Mesothelial cell of epicardium (in vitro differentiated cells): ENCODE measurements at regions not wholly inside any gene's neighbourhood (a gene's known extent, or its start where the extent isn't known, plus 50 kb on each side); places are given as distances from the start of the nearest gene placed in this dataset.

ENCODE experiments used
- DNase-seq, 2 experiments: peaks; one replicate each; pipeline ENCODE4 v3.0.0; 2021; ENCODE audit warnings: low spot score in 2 of 2; ENCODE audit not compliant: unreplicated experiment in 2 of 2
- H3K27ac Mint-ChIP-seq: 2 replicates; pipeline ENCODE4 v1.8.0; 2021; ENCODE audit warnings: mixed read lengths
- H3K27me3 Mint-ChIP-seq: 2 replicates; pipeline ENCODE4 v1.8.0; 2021; ENCODE audit warnings: low read depth, mixed read lengths
- H3K36me3 Mint-ChIP-seq: 2 replicates; pipeline ENCODE4 v1.8.0; 2021; ENCODE audit warnings: mixed read lengths
- H3K4me1 Mint-ChIP-seq: 2 replicates; pipeline ENCODE4 v1.8.0; 2021; ENCODE audit warnings: mixed read lengths
- H3K4me3 Mint-ChIP-seq: 2 replicates; pipeline ENCODE4 v1.8.0; 2021; ENCODE audit warnings: mild to moderate bottlenecking, moderate library complexity, mixed read lengths
- H3K9me3 Mint-ChIP-seq: 2 replicates; pipeline ENCODE4 v1.8.0; 2021; ENCODE audit warnings: mixed read lengths
- CTCF ChIP-seq: fragments of 200-600 bp; sonication (generic); IDR thresholded peaks from one replicate; pipeline ENCODE4 v1.5.0; 2021; ENCODE audit warnings: antibody characterized with exemption; ENCODE audit not compliant: unreplicated experiment

DNA sequence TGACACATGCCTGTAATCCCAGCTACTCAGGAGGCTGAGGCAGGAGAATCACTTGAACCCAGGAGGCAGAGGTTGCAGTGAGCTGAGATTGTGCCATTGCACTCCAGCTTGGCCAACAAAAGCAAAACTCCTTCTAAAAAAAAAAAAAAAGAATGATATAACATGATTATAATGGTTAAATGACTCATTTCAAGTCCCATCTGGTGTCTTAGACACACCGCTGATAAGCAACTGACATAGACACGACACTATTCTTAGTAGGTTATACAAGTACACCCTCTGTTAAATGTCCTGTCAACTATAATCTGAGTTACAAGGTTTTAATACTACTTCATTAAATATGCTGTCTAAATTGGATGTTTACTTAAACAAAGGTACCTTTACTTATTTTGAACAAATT lies 405.3 kb upstream of the CLINT1 start:
- H3K36me3 Mint-ChIP-seq = no peaks in the 10 kb centered on the region
- H3K4me1 Mint-ChIP-seq = peaks cover 21% of the 10 kb centered on the region
- H3K27ac Mint-ChIP-seq = no peak overlapping the region
- H3K27me3 Mint-ChIP-seq = peaks cover 3% of the 10 kb centered on the region
- DNase-seq = no peak
- no peak overlapping the region for H3K4me3 Mint-ChIP-seq
- no peaks in the 10 kb centered on the region for H3K9me3 Mint-ChIP-seq
- TF ChIP-seq CTCF = no peak

- H3K27ac Mint-ChIP-seq = no peak overlapping the region
- TF ChIP-seq CTCF = no peak
- no peaks in the 10 kb centered on the region for H3K36me3 Mint-ChIP-seq
- no peaks in the 10 kb centered on the region for H3K9me3 Mint-ChIP-seq
- H3K4me1 Mint-ChIP-seq = peaks cover 21% of the 10 kb centered on the region
- peaks cover 3% of the 10 kb centered on the region for H3K27me3 Mint-ChIP-seq
- H3K4me3 Mint-ChIP-seq = no peak overlapping the region
- DNase-seq = no peak
These were observed 402.9 kb upstream of the CLINT1 start for GRCh38 chr5:158261674-158262367.

DNA sequence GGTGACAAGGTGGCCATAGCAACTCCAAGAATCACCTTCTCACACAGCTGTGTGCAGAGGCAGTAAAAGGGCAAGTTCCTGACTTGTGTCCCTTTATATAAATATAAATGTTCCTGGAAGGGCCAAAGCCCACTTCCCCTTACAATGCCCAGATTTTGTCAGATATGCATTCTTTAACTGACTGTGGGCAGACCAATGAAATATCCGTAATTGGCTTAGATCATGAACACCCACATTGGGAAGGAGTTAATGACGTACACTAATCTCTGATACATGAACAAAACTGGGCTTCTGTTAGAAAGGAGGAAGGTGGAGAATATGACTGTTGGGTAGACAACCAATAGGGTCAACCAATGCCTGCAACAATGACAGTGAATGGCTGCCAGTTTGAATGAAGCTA lies 397.2 kb upstream of the CLINT1 start:
- no peak overlapping the region for H3K27ac Mint-ChIP-seq
- H3K4me3 Mint-ChIP-seq = no peak overlapping the region
- H3K27me3 Mint-ChIP-seq = peaks cover 9% of the 10 kb centered on the region
- no peak for DNase-seq
- H3K4me1 Mint-ChIP-seq = no peaks in the 10 kb centered on the region
- no peak for TF ChIP-seq CTCF
- H3K36me3 Mint-ChIP-seq = no peaks in the 10 kb centered on the region
- H3K9me3 Mint-ChIP-seq = no peaks in the 10 kb centered on the region

GRCh38 chr5:158255609-158256008 lies 396.7 kb upstream of the CLINT1 start:
- no peak overlapping the region for H3K4me3 Mint-ChIP-seq
- no peak for DNase-seq
- H3K9me3 Mint-ChIP-seq = no peaks in the 10 kb centered on the region
- H3K36me3 Mint-ChIP-seq = no peaks in the 10 kb centered on the region
- H3K27ac Mint-ChIP-seq = no peak overlapping the region
- H3K27me3 Mint-ChIP-seq = peaks cover 11% of the 10 kb centered on the region
- no peak for TF ChIP-seq CTCF
- no peaks in the 10 kb centered on the region for H3K4me1 Mint-ChIP-seq

- H3K9me3 Mint-ChIP-seq = no peaks in the 10 kb centered on the region
- DNase-seq = no peak
- peaks cover under 1% of the 10 kb centered on the region for H3K4me1 Mint-ChIP-seq
- no peak overlapping the region for H3K27ac Mint-ChIP-seq
- TF ChIP-seq CTCF = no peak
- H3K27me3 Mint-ChIP-seq = peaks cover 54% of the 10 kb centered on the region
- no peaks in the 10 kb centered on the region for H3K36me3 Mint-ChIP-seq
- no peak overlapping the region for H3K4me3 Mint-ChIP-seq
These were observed 387.7 kb upstream of the CLINT1 start for GRCh38 chr5:158246661-158247060.

DNA sequence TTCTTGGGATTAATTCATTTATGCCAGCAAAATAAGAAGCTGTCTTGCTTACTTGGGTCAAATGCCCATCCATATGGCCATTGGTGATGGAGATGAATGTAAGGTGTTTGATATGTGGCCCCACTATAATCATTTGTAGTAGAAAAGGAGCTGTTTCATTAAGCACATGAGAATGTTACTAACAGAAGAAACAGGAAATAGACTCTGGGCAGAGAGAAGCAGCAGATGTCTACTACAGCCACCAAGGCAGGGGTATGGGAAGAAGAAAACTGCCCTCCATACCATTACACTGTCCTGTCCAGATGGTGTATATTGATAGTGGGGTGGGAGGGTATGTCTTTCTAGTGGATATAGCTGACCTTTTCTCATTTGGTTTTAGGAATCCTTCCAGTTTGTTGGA lies 386.6 kb upstream of the CLINT1 start:
- Mint-ChIP-seq H3K9me3 (no peaks in the 10 kb centered on the region), H3K4me3 (no peak overlapping the region), H3K36me3 (no peaks in the 10 kb centered on the region), H3K27me3 (peaks cover 54% of the 10 kb centered on the region), H3K27ac (no peak overlapping the region), H3K4me1 (peaks cover 2% of the 10 kb centered on the region)
- no peak for TF ChIP-seq CTCF
- no peak for DNase-seq
